ENCODE measurements at regions not wholly inside any gene's neighbourhood (a gene's known extent, or its start where the extent isn't known, plus 50 kb on each side); places are given as distances from the start of the nearest gene placed in this dataset.
"Not testable (repeated sequence)": the region's sequence is repeated elsewhere in the genome, so short reads cannot be mapped to it uniquely, and the experiment has no call there.

DNA sequence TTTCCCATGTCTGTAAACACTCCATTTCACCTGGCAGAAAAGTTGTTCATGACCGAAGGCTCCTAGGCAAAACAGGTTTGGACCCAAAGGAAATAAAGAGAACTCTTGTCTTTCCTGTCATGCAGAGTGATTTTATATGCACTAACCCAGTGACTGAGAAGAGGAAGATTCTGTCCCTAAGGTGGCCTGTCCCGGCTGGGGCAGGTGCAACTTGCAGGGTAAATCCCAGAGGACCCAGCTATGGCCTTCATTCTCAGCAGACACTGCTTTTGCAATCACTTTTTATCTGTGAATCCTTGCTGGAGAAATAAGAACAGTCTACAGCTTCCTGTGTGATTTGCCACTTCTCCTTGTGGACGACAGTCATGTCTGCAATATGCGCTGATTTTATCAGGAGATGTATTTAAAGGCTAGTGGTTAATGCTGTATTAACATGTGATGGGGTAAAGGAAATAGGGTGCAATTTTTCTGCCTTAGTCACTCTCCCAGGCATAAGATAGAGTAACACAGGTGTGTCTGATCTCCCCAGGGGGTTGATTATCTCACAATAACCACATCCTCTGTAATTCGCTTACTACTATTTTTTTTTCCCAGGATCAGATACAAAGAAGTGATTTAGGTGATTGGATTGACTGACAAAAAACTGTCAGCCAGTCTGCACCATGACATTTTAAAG, 696.8 kb upstream of the SOX9 start:
- no peak for DNase-seq

DNA sequence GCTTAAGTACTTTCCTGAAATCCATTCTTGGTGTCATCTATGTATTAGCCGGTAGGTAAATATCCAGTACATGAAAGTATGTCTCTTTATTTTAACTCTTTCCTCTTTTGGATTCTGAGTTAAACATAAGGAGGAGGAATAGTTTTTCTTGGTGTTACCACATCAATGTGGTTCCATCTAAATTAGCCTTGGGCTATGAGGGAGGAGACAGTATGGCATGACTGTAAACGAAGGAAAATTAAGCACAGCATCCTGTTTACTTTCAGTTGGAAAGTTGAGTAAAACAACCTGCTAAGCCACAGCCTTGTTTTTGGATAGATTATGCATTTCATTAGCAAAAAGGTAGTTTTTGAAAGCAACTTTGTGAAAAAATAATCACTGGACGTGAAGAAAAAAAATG, 693.0 kb upstream of the SOX9 start:
- DNase-seq: no peak

DNA sequence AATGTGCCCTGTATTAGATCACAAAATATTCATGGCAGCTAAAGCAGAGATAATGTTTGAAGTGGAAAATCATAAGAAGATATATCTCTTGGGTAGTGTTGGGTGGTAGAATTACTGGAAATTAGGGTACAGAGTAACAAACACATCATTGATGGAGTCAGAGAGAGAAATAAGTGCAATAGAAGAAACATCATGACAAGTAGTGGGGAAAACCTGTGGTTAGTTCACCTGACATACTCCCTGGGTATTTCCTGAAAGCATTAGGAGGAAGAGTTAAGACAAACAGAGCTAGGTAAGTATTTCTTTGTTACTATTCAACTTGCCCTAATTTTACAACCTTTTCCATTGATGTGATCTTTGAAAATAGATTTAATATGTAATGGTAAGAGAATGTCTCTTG, 691.9 kb upstream of the SOX9 start:
- no peak for DNase-seq

DNA sequence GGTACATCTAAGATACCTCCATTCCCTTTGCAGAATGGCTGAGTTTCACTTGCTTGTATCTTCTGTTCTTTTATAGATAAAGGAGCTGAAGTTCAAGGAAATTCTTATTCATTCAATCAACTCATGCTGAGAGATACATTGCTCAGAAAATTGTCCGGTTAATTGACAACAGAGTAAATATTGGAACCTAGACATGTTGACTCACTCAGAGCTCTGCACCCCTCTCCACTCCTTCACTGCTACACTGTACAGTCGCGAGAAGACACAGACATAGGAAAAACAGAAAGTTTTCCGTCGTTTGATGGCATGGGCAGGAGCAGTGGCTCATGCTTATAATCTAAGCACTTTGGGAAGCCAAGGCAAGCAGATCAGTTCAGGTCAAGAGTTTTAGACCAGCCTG, 690.5 kb upstream of the SOX9 start:
- DNase-seq: no peak

DNA sequence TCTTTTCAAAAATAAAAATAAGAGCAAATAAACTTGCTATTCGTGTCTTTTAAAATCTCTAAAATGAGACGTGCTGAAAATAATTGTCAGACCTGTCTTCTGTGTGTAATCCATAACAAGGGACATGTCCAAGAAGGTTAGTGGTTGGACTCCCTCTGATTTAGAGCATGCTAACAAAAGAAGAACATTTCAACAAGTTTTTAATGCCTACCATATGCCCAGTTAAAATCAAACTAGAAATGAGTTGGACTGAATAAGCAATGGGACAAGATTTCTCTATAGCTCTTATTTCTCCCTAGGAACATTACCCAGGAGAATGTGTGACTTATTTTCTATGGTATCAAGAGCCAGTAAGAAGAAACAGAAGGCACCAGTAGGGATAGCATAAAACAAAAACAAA, 689.7 kb upstream of the SOX9 start:
- DNase-seq: no peak

DNA sequence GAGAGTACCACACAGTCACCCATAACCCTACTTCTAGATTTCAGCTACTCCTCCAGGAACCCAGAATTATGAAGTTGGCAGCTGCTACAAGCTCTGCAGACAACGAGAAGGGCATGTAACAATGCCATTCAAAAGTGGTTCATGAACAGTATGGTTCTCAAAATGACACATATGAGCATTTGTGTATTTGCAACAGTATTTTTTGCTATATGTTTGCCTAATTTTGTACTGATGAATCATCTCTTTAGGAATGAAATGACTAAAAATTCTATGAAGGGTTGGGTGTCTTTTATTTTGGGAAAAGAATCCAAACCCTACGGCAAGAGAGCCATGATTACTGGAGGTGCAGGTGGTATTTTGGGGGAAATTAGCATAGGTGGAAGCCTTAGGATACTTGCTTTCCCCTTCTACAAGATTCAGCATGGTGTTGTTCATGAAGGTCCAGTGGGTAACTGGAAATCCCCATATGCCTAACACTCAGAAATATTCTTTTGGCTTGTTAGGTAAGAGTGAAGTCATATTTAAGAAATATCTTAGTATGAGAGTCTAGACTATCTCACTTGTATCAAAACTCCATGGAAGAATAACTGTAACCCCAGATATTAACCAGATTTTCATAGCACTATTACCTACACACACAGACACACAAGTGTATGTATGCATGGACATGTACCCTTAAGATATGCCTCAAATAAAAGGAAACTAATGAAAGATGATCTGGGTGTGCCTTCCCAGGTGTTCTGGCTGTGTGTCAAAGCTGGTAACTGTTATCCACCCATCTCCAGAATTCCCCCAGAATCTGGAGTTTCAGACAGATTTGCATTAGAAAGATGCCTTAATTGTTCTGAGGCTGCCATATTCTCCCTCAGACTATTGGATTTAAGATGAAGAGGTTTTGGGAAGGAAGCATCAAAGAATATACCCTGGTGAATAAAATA, 688.2 kb upstream of the SOX9 start:
- no peak for DNase-seq

DNA sequence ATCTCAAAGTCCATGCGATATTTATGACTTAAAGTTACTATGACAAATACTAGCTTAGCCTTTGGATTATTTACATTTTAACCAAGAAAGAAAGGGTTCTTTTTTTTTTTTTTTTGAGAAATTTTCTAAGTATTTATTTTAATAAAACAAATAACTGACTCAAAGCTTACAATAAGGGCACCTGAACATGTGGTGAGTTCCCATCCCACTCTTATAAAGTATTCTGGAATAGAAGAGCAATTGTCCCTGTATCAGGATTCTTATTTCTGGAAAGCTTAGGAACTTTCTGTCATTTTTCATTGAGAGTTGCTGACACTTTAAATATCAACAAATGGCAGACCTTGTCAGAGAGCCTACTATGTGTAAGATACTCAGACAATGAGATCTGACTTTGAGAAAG, 686.1 kb upstream of the SOX9 start:
- DNase-seq: no peak

DNA sequence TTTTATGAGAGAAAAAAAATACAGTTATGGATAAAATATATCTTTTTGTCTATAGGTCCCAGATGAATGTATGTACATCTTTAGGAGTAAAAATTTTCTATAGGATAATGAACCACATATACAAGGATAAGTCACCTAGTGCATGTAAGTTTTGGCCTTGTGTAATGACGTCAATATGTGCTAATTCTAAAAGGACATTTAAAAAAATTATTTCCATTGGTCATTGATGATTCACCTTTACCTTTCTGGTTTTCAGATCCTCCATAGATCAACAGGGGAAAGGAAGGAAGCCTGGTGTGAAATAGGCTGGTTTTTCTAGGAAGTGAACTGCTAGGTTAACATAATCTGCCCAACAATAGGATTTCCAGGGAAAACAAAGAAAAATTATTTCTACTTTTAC, 684.3 kb upstream of the SOX9 start:
- DNase-seq: no peak

DNA sequence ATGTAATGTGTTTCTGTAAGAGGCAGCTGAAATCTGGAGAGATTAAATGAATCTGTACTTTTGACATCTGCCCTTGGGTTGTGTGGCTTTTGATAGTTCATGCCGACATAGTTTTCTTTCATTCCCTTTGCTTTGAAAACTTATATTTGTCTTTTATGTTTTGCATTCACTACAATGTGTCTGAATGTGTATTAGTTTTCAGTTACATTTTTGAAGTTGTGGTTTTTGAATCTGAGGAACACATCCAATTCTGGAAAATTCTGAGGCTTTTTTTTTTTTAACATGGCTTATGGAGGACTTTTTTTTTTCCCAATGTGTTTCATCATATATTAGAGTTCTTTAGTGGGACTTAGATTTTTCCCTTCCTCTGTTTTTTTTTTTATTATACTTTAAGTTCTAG, 683.7 kb upstream of the SOX9 start:
- no peak for DNase-seq

DNA sequence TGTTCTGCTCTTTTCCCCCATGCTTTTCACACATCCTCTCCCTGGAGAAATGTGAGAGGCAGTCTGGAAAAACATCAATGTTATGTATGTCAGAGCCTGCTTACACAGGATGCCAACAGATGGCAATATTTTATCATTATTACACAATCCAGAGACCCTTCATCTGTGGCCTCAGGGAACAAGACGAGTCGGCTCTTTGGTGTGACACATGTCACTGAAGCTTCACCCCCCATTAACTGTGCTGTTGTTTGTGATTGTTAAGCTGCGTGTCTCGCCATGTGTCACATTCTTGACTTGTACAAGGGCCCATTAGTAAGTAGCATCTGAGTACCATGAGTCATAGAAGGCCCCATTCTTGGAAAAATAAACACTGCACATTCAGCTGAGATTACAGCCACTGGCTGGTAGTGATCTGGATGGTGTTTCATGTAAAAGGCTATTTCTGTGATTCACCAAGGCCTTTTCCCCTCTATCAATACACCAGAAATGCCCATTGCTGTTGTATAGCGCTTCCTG, 682.1 kb upstream of the SOX9 start:
- no peak for DNase-seq

DNA sequence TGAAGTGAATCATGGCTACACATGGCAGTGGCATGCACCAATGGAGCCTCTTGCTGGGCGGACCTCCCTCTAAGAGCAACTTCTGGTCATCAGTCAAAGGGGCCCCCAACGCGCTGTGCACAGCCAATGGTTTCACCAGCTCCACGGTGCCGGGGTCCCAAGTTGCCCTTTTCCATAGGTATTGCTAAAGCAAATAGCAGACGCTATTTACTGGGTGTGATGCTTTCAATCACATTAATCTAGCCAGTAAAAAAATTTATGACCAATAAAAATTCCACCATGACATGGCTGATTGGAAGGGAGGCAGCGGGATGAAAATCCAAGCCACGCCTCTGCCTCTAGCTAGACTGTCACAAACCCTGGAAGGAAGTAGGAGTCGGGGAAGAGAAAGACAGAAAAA, 680.3 kb upstream of the SOX9 start:
- DNase-seq: no peak

DNA sequence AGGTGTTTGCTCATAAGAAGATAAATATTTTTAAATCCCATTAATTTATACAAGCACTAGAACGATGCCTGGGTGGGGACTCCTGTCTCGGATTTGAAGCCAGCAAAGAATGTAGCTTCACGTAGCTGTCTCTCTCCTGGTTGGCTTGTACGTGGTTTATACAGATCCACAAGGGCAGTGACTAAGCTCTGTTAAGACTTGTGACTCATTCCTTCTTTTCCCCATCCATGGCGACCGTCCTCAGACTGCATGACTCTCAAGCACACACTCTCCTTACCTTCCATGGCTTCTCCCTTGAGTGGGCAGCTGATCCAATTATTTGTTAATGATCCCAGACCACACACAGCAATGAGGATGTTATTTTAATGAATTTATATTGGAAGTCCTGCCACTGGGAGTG, 679.7 kb upstream of the SOX9 start:
- DNase-seq: no peak

DNA sequence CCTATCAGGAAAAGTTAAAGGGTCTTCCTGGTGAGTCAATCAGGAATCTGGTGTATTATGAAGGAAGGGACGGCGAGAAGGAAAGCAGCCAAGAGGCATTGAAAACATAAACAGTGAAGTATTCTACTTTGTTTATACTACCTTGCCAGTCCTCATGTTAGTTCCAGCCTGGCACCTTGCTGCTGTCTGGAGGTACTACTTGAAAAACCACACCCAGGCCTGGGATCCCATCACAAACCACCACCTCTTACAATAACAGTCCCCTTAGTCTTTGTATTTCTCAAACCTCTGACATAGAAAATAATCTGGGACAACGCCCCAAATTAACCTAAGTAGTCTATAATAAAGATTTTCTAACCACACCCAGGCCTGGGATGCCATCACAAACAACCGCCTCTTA, 676.7 kb upstream of the SOX9 start:
- no peak for DNase-seq

DNA sequence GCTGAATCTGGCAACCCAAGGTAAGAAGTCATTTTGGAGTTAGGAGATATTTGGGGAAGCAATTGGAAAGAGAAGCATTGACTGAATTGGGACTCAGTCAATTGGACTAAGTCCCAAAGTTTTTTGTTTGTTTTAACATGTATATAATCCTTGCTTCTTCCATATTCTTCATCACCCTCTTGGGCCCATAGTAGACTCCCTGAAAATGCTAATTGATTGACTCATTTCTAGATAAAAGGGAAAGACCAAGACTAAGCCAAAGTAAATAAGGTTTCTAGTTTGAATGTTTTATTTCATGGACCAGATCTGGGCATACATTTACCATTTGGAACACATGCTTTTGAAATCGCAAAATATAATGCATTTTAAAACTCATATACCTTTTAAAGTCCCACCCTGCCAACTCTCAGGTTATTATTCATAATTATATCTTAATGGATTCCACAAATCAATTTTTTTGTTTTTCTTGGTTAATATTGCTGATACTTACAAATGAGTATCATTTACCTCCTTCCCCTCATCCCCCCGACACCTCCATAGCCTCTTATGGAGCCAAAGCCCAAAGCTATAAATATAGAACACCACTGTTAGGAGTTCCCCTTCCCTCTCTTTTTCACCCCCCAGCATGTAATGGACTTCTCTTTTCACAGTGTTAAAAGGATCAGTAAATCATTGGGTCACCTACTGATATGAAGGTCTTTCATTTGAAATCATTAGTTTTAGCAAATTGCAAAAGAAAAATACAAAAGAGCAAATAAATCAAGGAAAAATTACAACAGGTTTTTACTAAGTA, 674.0 kb upstream of the SOX9 start:
- no peak for DNase-seq

DNA sequence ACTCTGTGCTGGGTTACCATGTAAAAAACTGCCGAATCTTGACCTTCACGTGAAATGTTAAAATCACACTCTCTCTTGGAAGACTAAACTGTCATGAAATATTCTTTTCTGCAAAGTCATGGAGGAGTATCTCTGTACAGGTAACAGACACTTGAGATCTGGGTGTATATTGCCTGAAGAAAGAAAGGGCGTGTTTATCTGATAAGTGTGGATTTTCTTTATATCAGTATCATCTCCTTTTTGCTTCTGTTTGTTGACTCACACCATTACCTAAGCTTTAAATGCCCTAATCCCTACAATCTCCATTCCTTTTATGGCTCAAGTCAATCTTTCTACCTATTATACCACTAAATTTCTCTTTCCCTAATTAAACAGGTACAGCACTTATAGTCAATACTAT, 673.2 kb upstream of the SOX9 start:
- DNase-seq: no peak

DNA sequence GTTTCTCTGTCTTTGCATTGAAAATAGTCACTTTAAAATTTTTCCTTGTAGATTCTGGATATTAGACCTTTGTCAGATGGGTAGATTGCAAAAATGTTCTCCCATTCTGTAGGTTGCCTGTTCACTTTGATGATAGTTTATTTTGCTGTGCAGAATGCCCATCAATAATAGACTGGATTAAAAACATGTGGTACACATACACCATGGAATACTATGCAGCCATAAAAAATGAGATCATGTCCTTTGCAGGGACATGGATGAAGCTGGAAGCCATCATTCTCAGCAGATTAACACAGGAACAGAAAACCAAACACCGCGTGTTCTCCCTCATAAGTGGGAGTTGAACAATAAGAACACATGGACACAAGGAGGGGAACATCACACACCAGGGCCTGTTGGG, 670.2 kb upstream of the SOX9 start:
- not testable (repeated sequence) for DNase-seq

DNA sequence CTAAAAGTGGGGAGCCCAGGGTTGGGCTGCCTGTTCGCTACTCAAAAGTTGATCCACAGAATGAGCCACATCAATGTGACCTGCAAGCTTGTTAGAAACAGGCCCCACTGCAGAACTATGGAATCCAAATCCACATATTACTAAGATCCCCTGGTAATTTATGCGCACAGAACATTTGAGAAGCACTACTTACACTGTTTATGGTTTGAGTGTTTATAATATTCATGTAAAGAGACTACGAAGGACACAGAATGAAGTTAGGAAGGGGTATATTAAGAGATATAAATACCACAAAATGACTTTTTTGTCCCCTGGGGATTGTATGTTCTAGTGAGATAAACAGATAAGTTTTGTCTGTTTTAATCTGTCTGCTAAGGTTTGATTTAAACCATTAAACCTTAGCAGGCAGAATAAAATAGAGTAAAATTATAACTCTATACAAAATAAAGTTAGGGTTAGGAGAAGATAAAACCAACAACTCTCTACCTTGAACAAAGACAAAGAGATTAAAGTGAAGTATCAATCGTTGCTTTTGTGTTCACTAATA, 666.9 kb upstream of the SOX9 start:
- no peak for DNase-seq

DNA sequence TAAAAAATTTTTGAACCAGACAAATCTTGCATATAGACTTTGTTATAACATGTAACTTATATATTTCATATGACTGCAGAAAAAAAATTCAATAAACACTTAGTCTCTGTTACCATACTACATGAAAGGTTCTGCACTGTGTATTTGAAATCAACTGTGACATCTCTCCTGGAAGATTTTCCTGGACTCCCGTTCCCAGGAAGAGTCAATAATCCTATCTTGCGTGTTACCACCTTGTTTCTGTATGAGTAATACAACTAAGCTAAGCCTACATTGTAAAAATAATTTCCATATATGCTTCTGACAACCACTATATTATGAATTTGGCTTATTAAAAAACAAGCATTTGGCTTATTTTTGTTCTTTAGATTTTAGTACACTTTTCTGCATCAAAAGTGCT, 665.6 kb upstream of the SOX9 start:
- DNase-seq: no peak

DNA sequence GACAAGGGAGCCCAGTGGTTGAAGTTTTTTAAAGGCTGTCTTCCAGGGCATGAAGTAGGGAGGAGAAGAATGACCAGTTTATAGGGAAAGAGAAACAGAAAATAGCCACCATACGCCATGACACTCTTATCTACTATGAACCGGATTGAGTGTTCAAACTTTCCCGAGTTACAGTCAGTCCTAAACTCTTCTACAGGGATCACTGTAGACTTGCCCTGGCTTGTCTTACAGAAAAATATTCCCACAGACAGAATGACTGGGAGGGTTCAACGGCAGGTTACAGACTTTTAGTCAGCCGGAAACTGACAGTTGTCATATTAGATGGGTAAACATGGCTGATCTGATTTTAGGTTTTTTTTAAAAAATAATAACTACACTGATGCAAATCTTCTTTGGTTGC, 662.5 kb upstream of the SOX9 start:
- DNase-seq: no peak

DNA sequence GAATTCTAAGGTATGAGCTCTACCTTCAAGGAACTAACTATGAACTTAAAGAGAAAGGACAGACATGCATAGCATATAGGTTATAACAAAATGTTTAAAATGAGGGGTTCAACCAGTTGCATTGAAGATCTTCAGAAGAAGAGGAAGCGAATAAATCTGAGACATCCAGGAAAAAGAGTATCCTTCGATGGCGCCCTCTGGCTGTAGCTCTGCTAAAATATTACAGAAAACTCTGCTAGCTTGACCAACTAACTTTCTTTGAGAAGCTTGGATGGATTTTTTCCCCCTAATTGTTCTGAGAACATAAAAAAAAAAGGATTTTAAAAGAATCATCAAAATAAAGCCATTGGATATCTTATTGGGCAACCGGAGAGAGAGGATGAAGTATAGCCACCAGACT, 659.9 kb upstream of the SOX9 start:
- peak; percentile 2 for DNase-seq

DNA sequence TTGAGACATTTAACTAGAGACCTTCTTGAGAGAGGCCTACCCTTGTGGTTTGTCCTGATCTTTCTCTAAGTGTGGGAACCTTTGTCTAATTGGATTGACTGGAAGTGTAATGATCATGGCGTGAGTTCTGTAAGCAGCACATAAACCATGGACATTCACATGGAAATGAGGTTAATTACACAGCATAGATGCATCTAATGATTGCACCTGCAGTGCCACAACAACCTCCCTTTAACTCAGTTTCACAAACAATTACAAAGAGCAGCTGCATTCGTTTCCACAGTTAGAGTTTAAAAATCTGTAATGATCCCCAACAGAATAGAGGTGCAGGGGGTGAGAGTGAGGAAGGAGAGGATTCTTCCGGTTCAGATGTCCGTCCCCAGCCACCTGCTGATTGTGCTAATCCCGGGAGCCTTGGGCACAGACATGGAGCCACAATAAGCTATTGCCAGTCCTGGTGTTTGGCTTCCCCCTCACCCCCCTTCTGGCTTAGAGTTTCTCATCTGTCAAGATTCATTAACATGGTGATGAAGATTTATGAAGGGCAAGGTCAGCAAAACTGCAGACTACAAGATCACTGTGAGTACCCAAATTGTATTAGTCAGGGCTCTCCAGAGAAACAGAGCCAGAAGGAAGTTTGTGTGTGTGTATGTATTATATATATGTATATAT, 659.2 kb upstream of the SOX9 start:
- no peak for DNase-seq

DNA sequence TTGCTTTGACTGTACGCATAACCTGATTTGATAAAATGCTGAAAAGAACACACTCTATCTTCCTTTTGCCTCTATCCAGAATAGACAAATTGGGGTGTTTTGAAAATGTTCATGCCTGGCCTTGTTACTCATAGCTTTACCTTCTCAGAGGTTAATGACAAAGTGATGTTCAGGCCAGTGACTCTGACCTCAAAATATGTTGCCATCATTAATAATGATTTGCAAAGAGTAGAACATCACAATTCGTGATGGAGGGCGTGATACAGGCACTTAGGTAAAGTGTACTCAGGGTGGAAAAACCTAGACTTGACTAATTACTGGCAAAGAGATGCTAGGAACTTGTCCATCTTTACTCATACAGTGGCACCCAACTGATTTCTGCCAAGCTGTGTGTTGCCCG, 656.6 kb upstream of the SOX9 start:
- no peak for DNase-seq

DNA sequence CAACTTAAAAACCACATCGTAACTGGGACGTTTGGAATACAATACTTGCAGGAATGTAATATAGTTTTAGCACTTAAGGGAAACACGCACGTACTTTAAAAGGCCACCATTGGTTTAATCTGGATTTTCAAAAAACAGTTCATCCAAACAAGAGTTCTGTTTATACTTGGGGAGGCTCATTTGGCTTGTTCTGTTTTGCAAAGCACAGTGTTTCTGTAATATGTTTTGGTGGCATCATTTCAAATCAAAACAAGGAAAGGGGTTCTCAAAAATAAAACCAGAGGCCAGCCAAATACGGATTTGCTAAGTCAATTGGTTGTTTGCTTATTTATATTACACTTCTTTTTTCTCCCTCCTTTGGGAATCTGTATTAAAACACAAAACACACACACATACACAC, 656.1 kb upstream of the SOX9 start:
- DNase-seq: no peak
